ENCODE measurements at regions not wholly inside any gene's neighbourhood (a gene's known extent, or its start where the extent isn't known, plus 50 kb on each side); places are given as distances from the start of the nearest gene placed in this dataset.

GRCh38 chr7:156307193-156307592, 333.4 kb upstream of the RNF32 start:
- Histone ChIP-seq H2BK15ac (ENCODE audit: low read length) (no peak overlapping the region), H3K79me1 (ENCODE audit: low read depth, low read length) (no peaks in the 10 kb centered on the region), H3K4me3 (ENCODE audit: low read length in 2 of 2) (no peak overlapping the region), H4K91ac (ENCODE audit: low read depth, low read length, poor library complexity) (no peak overlapping the region), H3K14ac (ENCODE audit: low read length) (peak overlapping the region; percentile 42), H2BK12ac (ENCODE audit: low read length) (no peak overlapping the region), H3K4me1 (ENCODE audit: control insufficient read depth in 2 of 2, insufficient read depth in 1 of 2, low read depth in 1 of 2, low read length in 2 of 2) (no peaks in the 10 kb centered on the region), H3K27ac (replicated peaks; ENCODE audit: low read length) (no peak overlapping the region), H3K18ac (ENCODE audit: low read length) (no peak overlapping the region), H3K9ac (ENCODE audit: low read depth, low read length, poor library complexity) (no peak overlapping the region), H3K9me3 (replicated peaks in 1 of 2; ENCODE audit: control insufficient read depth in 2 of 2, insufficient read depth in 1 of 2, low read depth in 1 of 2, low read length in 2 of 2) (no peaks in the 10 kb centered on the region), H3K23ac (ENCODE audit: low read depth, low read length, poor library complexity) (no peak overlapping the region), H4K8ac (ENCODE audit: low read depth, low read length) (no peak overlapping the region), H3K36me3 (replicated peaks in 1 of 2; ENCODE audit: control insufficient read depth in 2 of 2, insufficient read depth in 2 of 2, low read length in 2 of 2) (no peaks in the 10 kb centered on the region), H2BK5ac (ENCODE audit: low read length) (no peak overlapping the region), H2AK5ac (ENCODE audit: low read depth, low read length) (no peak overlapping the region), H3K27me3 (ENCODE audit: control insufficient read depth in 3 of 3, insufficient read depth in 3 of 3, low read depth in 1 of 3, low read length in 3 of 3) (no peaks in the 10 kb centered on the region), H3K4me2 (ENCODE audit: insufficient read depth, low read length, poor library complexity, severe bottlenecking) (no peak overlapping the region), H2BK120ac (ENCODE audit: low read depth, low read length) (no peak overlapping the region), H2AFZ (ENCODE audit: low read length) (no peak overlapping the region), H3K4ac (ENCODE audit: low read length) (no peak overlapping the region)
- no peak for DNase-seq (ENCODE audit: low spot score)
- WGBS, 2 donors (ENCODE audit: extremely low coverage in 2 of 2, insufficient read length in 2 of 2, insufficient replicate concordance in 1 of 2), result no CpG with 5 or more reads among the region's 9 CpGs

- no peak overlapping the region for H4K91ac ChIP-seq (ENCODE audit: low read depth, low read length, poor library complexity)
- no peak overlapping the region for H4K8ac ChIP-seq (ENCODE audit: low read depth, low read length)
These were observed 335.2 kb upstream of the RNF32 start for GRCh38 chr7:156305351-156305750.

GRCh38 chr7:156282816-156283215, 357.8 kb upstream of the RNF32 start:
- Histone ChIP-seq H3K14ac (ENCODE audit: low read length) (no peak overlapping the region), H3K79me1 (ENCODE audit: low read depth, low read length) (no peaks in the 10 kb centered on the region), H3K27me3 (ENCODE audit: control insufficient read depth in 3 of 3, insufficient read depth in 3 of 3, low read depth in 1 of 3, low read length in 3 of 3) (peaks cover 0 to 2% (median 0%) of the 10 kb centered on the region in 3 experiments), H3K9ac (ENCODE audit: low read depth, low read length, poor library complexity) (no peak overlapping the region), H2BK12ac (ENCODE audit: low read length) (no peak overlapping the region), H3K4me3 (ENCODE audit: low read length in 2 of 2) (no peak overlapping the region), H4K8ac (ENCODE audit: low read depth, low read length) (no peak overlapping the region), H2AFZ (ENCODE audit: low read length) (no peak overlapping the region), H2AK5ac (ENCODE audit: low read depth, low read length) (no peak overlapping the region), H2BK15ac (ENCODE audit: low read length) (no peak overlapping the region), H4K91ac (ENCODE audit: low read depth, low read length, poor library complexity) (no peak overlapping the region), H3K23ac (ENCODE audit: low read depth, low read length, poor library complexity) (no peak overlapping the region), H3K9me3 (replicated peaks in 1 of 2; ENCODE audit: control insufficient read depth in 2 of 2, insufficient read depth in 1 of 2, low read depth in 1 of 2, low read length in 2 of 2) (peaks cover 0 to 9% of the 10 kb centered on the region in 2 donors), H3K18ac (ENCODE audit: low read length) (no peak overlapping the region), H3K4ac (ENCODE audit: low read length) (no peak overlapping the region), H3K27ac (replicated peaks; ENCODE audit: low read length) (no peak overlapping the region), H3K36me3 (replicated peaks in 1 of 2; ENCODE audit: control insufficient read depth in 2 of 2, insufficient read depth in 2 of 2, low read length in 2 of 2) (no peaks in the 10 kb centered on the region), H3K4me1 (ENCODE audit: control insufficient read depth in 2 of 2, insufficient read depth in 1 of 2, low read depth in 1 of 2, low read length in 2 of 2) (no peaks in the 10 kb centered on the region), H2BK5ac (ENCODE audit: low read length) (no peak overlapping the region), H2BK120ac (ENCODE audit: low read depth, low read length) (no peak overlapping the region), H3K4me2 (ENCODE audit: insufficient read depth, low read length, poor library complexity, severe bottlenecking) (no peak overlapping the region)
- DNase-seq (ENCODE audit: low spot score), result no peak
- WGBS, 2 donors (ENCODE audit: extremely low coverage in 2 of 2, insufficient read length in 2 of 2, insufficient replicate concordance in 1 of 2), result no CpG with 5 or more reads among the region's 2 CpGs

More at GRCh38 chr7:156305351-156305750, 335.2 kb upstream of the RNF32 start:
- H2BK12ac ChIP-seq (ENCODE audit: low read length), result no peak overlapping the region
- no peaks in the 10 kb centered on the region for H3K36me3 ChIP-seq (replicated peaks in 1 of 2; ENCODE audit: control insufficient read depth in 2 of 2, insufficient read depth in 2 of 2, low read length in 2 of 2)
- H3K14ac ChIP-seq (ENCODE audit: low read length), result no peak overlapping the region
- H3K4me3 ChIP-seq (ENCODE audit: low read length in 2 of 2), result peak overlapping the region in 1 of 2 donors; percentile 30
- H3K9ac ChIP-seq (ENCODE audit: low read depth, low read length, poor library complexity), result no peak overlapping the region
- H3K4ac ChIP-seq (ENCODE audit: low read length), result no peak overlapping the region
- no peak overlapping the region for H2BK120ac ChIP-seq (ENCODE audit: low read depth, low read length)
- H3K4me2 ChIP-seq (ENCODE audit: insufficient read depth, low read length, poor library complexity, severe bottlenecking), result no peak overlapping the region
- H3K23ac ChIP-seq (ENCODE audit: low read depth, low read length, poor library complexity), result peak overlapping the region; percentile 4
- no peaks in the 10 kb centered on the region for H3K27me3 ChIP-seq (ENCODE audit: control insufficient read depth in 3 of 3, insufficient read depth in 3 of 3, low read depth in 1 of 3, low read length in 3 of 3)
- DNase-seq (ENCODE audit: low spot score), result no peak
- H3K4me1 ChIP-seq (ENCODE audit: control insufficient read depth in 2 of 2, insufficient read depth in 1 of 2, low read depth in 1 of 2, low read length in 2 of 2), result no peaks in the 10 kb centered on the region
- no peak overlapping the region for H2BK15ac ChIP-seq (ENCODE audit: low read length)
- H2BK5ac ChIP-seq (ENCODE audit: low read length), result no peak overlapping the region
- H2AK5ac ChIP-seq (ENCODE audit: low read depth, low read length), result no peak overlapping the region
- H3K27ac ChIP-seq (replicated peaks; ENCODE audit: low read length), result no peak overlapping the region
- WGBS, 2 donors (ENCODE audit: extremely low coverage in 2 of 2, insufficient read length in 2 of 2, insufficient replicate concordance in 1 of 2), result no CpG with 5 or more reads among the region's 10 CpGs
- H3K79me1 ChIP-seq (ENCODE audit: low read depth, low read length), result no peaks in the 10 kb centered on the region
- H3K9me3 ChIP-seq (replicated peaks in 1 of 2; ENCODE audit: control insufficient read depth in 2 of 2, insufficient read depth in 1 of 2, low read depth in 1 of 2, low read length in 2 of 2), result no peaks in the 10 kb centered on the region
- no peak overlapping the region for H3K18ac ChIP-seq (ENCODE audit: low read length)
- H2AFZ ChIP-seq (ENCODE audit: low read length), result no peak overlapping the region

GRCh38 chr7:156279635-156280034, 360.9 kb upstream of the RNF32 start:
- Histone ChIP-seq H2BK5ac (ENCODE audit: low read length) (no peak overlapping the region), H2BK12ac (ENCODE audit: low read length) (no peak overlapping the region), H3K14ac (ENCODE audit: low read length) (no peak overlapping the region), H3K18ac (ENCODE audit: low read length) (no peak overlapping the region), H3K9ac (ENCODE audit: low read depth, low read length, poor library complexity) (no peak overlapping the region), H4K8ac (ENCODE audit: low read depth, low read length) (no peak overlapping the region), H3K4me2 (ENCODE audit: insufficient read depth, low read length, poor library complexity, severe bottlenecking) (no peak overlapping the region), H2BK120ac (ENCODE audit: low read depth, low read length) (no peak overlapping the region), H2AK5ac (ENCODE audit: low read depth, low read length) (no peak overlapping the region), H3K79me1 (ENCODE audit: low read depth, low read length) (no peaks in the 10 kb centered on the region), H3K27ac (replicated peaks; ENCODE audit: low read length) (no peak overlapping the region), H3K23ac (ENCODE audit: low read depth, low read length, poor library complexity) (no peak overlapping the region), H2AFZ (ENCODE audit: low read length) (no peak overlapping the region), H3K4me1 (ENCODE audit: control insufficient read depth in 2 of 2, insufficient read depth in 1 of 2, low read depth in 1 of 2, low read length in 2 of 2) (peaks cover 0 to 3% of the 10 kb centered on the region in 2 donors), H2BK15ac (ENCODE audit: low read length) (no peak overlapping the region), H3K9me3 (replicated peaks in 1 of 2; ENCODE audit: control insufficient read depth in 2 of 2, insufficient read depth in 1 of 2, low read depth in 1 of 2, low read length in 2 of 2) (peaks cover 0 to 9% of the 10 kb centered on the region in 2 donors), H3K4ac (ENCODE audit: low read length) (no peak overlapping the region), H4K91ac (ENCODE audit: low read depth, low read length, poor library complexity) (no peak overlapping the region), H3K4me3 (ENCODE audit: low read length in 2 of 2) (no peak overlapping the region), H3K27me3 (ENCODE audit: control insufficient read depth in 3 of 3, insufficient read depth in 3 of 3, low read depth in 1 of 3, low read length in 3 of 3) (peaks cover 0 to 2% (median 0%) of the 10 kb centered on the region in 3 experiments), H3K36me3 (replicated peaks in 1 of 2; ENCODE audit: control insufficient read depth in 2 of 2, insufficient read depth in 2 of 2, low read length in 2 of 2) (no peaks in the 10 kb centered on the region)
- DNase-seq (ENCODE audit: low spot score), result no peak
- no CpG with 5 or more reads among the region's 4 CpGs for WGBS, 2 donors (ENCODE audit: extremely low coverage in 2 of 2, insufficient read length in 2 of 2, insufficient replicate concordance in 1 of 2)
